Mammary epithelial cell (primary cell): ENCODE measurements at regions not wholly inside any gene's neighbourhood (a gene's known extent, or its start where the extent isn't known, plus 50 kb on each side); places are given as distances from the start of the nearest gene placed in this dataset.

ENCODE experiments used
- EZH2 ChIP-seq: IDR thresholded peaks from 2 replicates; pipeline ENCODE4 v1.6.1; 2012; ENCODE audit warnings: low read length, inconsistent platforms, borderline replicate concordance
- TF ChIP-seq, protein P1 (sequence below), 2 donors: IDR thresholded peaks in 1 of 2; conservative IDR thresholded peaks in 1 of 2; 2 replicates each; pipeline ENCODE4 v1.5.1; 2011 to 2012; ENCODE audit warnings: inconsistent platforms in 2 of 2, low read length in 2 of 2, mild to moderate bottlenecking in 2 of 2, control low read depth in 1 of 2, low read depth in 1 of 2; ENCODE audit not compliant: insufficient read depth in 1 of 2; ENCODE audit errors: extremely low read depth in 1 of 2

DNA sequence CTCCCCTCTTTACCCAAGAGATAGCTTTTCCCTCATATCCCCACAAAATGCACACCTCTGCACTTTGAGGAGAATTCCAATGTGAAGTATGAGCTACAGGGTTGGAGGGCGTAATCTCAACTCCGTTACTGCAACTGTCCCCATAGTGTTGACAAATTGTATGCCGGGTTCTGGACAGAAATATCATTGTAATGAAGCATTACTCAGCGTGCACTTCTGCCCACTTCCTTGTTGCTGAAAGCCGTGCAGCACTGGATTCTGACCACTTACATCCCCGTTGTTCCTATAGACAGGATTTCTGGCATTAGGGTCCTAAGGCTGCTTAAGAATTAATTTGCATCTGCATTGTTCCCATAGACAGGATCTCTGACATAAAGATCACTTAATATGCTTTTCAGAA lies 205.6 kb downstream of the RHOU start:
- no peak for TF ChIP-seq EZH2
- TF ChIP-seq, protein P1, sequence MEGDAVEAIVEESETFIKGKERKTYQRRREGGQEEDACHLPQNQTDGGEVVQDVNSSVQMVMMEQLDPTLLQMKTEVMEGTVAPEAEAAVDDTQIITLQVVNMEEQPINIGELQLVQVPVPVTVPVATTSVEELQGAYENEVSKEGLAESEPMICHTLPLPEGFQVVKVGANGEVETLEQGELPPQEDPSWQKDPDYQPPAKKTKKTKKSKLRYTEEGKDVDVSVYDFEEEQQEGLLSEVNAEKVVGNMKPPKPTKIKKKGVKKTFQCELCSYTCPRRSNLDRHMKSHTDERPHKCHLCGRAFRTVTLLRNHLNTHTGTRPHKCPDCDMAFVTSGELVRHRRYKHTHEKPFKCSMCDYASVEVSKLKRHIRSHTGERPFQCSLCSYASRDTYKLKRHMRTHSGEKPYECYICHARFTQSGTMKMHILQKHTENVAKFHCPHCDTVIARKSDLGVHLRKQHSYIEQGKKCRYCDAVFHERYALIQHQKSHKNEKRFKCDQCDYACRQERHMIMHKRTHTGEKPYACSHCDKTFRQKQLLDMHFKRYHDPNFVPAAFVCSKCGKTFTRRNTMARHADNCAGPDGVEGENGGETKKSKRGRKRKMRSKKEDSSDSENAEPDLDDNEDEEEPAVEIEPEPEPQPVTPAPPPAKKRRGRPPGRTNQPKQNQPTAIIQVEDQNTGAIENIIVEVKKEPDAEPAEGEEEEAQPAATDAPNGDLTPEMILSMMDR (conservative IDR thresholded peaks at IDR 0.05 in 1 of 2, IDR thresholded peaks at IDR 0.05 in 1 of 2; ENCODE audit: extremely low read depth in 1 of 2, insufficient read depth in 1 of 2, low read depth in 1 of 2, low read length in 2 of 2) = no peak
